ENCODE measurements at regions not wholly inside any gene's neighbourhood (a gene's known extent, or its start where the extent isn't known, plus 50 kb on each side); places are given as distances from the start of the nearest gene placed in this dataset.

GRCh38 chr1:55831759-55832158, 616.6 kb upstream of the USP24 start:
- Histone ChIP-seq H3K4me3 (replicated peaks; ENCODE audit: insufficient read depth, low read length) (no peak overlapping the region), H3K27ac (replicated peaks) (no peak overlapping the region), H3K27me3 (ENCODE audit: insufficient read depth, poor library complexity, severe bottlenecking) (peaks cover 4% of the 10 kb centered on the region)
- TF ChIP-seq REST (IDR thresholded peaks at IDR 0.05; ENCODE audit: insufficient replicate concordance, low read depth) = no peak
- TF ChIP-seq SPI1 (IDR thresholded peaks at IDR 0.05; ENCODE audit: borderline replicate concordance, low read depth) = no peak
- no peak for TF ChIP-seq GABPA (IDR thresholded peaks at IDR 0.05; ENCODE audit: low read depth)
- no peak for TF ChIP-seq POLR2AphosphoS5 (IDR thresholded peaks at IDR 0.05; ENCODE audit: low read depth)
- TF ChIP-seq CTCF (IDR thresholded peaks at IDR 0.05; ENCODE audit: insufficient read depth, low read length) = no peak
- no peak for DNase-seq (ENCODE audit: low read depth in 1 of 2, low spot score in 1 of 2)

- no peak overlapping the region for H3K4me3 ChIP-seq (replicated peaks; ENCODE audit: insufficient read depth, low read length)
- H3K27me3 ChIP-seq (ENCODE audit: insufficient read depth, poor library complexity, severe bottlenecking) = no peaks in the 10 kb centered on the region
- no peak overlapping the region for H3K27ac ChIP-seq (replicated peaks)
- no peak for DNase-seq (ENCODE audit: low read depth in 1 of 2, low spot score in 1 of 2)
- TF ChIP-seq GABPA (IDR thresholded peaks at IDR 0.05; ENCODE audit: low read depth) (no peak), SPI1 (IDR thresholded peaks at IDR 0.05; ENCODE audit: borderline replicate concordance, low read depth) (no peak), CTCF (IDR thresholded peaks at IDR 0.05; ENCODE audit: insufficient read depth, low read length) (no peak), POLR2AphosphoS5 (IDR thresholded peaks at IDR 0.05; ENCODE audit: low read depth) (no peak), REST (IDR thresholded peaks at IDR 0.05; ENCODE audit: insufficient replicate concordance, low read depth) (no peak)
These were observed 612.9 kb upstream of the USP24 start for GRCh38 chr1:55828044-55828443.

- TF ChIP-seq POLR2AphosphoS5 (IDR thresholded peaks at IDR 0.05; ENCODE audit: low read depth) = no peak
- no peak for TF ChIP-seq CTCF (IDR thresholded peaks at IDR 0.05; ENCODE audit: insufficient read depth, low read length)
- no peak for TF ChIP-seq GABPA (IDR thresholded peaks at IDR 0.05; ENCODE audit: low read depth)
- TF ChIP-seq REST (IDR thresholded peaks at IDR 0.05; ENCODE audit: insufficient replicate concordance, low read depth) = no peak
- TF ChIP-seq SPI1 (IDR thresholded peaks at IDR 0.05; ENCODE audit: borderline replicate concordance, low read depth) = no peak
- DNase-seq (ENCODE audit: low read depth in 1 of 2, low spot score in 1 of 2) = no peak
- Histone ChIP-seq H3K27me3 (ENCODE audit: insufficient read depth, poor library complexity, severe bottlenecking) (no peaks in the 10 kb centered on the region), H3K4me3 (replicated peaks; ENCODE audit: insufficient read depth, low read length) (no peak overlapping the region), H3K27ac (replicated peaks) (no peak overlapping the region)
These were observed 612.2 kb upstream of the USP24 start for GRCh38 chr1:55827350-55827749.
